ENCODE measurements at regions not wholly inside any gene's neighbourhood (a gene's known extent, or its start where the extent isn't known, plus 50 kb on each side); places are given as distances from the start of the nearest gene placed in this dataset.
A peak's percentile ranks its signal among the peaks of the same experiment; 100 is the strongest.

DNA sequence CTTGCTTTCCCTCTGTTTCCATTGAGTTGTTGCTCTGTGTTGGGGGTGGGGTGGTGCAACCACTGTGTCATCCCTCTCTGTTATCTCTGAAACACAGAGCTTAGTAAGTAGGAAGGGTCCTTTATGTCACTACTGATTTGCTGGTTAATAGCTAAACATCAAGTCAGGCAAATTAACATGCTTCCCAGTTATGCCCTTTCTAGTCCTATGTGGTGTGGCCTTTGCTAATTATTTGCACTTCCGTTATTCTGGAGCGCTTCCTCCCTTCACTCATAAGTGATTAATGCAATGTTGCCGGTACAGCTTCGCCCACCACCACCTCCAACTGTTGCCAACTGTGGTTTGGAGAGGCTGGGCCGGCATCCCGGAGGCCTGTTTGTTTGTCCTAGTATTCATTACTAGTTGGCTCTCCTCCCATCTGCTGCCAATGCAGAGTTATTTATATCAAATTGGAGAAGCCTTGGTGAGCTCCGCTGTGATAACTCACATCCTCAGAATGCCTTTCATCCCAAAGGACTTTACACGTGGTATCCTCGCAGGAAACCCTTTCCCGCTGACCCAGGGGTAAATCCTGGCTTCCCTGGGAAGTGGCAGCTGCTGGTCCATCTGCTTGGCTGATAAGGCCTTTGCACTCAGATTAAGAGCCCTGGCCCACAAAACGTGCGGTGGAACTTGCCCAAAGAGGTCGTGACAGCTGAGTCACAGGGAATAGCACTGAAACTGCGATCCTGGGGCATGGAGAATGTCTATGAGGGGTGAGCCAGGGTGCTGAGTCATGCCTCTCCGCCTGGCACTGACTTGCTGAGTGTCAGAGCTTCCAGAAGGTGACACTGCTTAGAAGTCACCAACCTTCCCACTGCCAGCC, 72.0 kb upstream of the ZCCHC2 start:
- 79% methylated on average over 9 of the region's 15 CpGs for WGBS (ENCODE audit: insufficient coverage)

DNA sequence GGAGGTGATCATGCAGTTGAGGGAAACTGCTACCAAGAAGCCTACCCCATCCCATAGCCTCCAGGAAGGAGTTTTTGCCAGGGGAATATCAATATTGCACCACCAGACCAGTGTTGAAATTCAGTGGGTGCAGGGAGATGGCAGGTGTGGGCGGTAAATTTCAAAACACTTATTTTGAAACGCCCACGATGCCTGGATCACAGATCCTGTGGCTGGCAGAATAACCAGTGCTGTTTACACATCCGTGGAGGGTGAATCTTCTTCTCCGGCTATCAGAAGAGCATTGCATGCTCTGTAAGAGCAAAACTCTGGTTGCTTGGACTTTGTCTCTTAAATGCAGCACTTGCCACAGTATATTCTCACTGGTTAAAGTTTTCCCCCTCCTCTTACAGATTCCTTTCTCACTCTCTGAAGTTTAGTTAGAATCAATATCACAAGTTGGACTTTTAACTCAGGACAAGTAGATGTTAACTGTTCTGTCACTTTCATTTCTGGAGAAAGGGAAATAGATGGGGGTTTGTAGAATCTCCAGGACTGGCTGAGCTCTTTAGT, 70.5 kb upstream of the ZCCHC2 start:
- Histone ChIP-seq H3K27me3 (replicated peaks in 1 of 2; ENCODE audit: control insufficient read depth in 2 of 2, extremely low read depth in 1 of 2, insufficient read depth in 2 of 2, low read length in 1 of 2) (peaks cover 0 to 4% of the 10 kb centered on the region in 2 experiments), H3K27ac (ENCODE audit: low read length) (no peak overlapping the region), H3K36me3 (ENCODE audit: control insufficient read depth in 2 of 2, extremely low read depth in 1 of 2, insufficient read depth in 1 of 2, low read length in 1 of 2) (no peaks in the 10 kb centered on the region), H3K4me3 (ENCODE audit: control insufficient read depth in 1 of 2, extremely low read depth in 1 of 2, low read length in 1 of 2) (no peak overlapping the region), H3K4me1 (ENCODE audit: control insufficient read depth in 1 of 2, extremely low read depth in 1 of 2, insufficient read depth in 2 of 2, low read length in 2 of 2) (no peaks in the 10 kb centered on the region), H3K9me3 (no peaks in the 10 kb centered on the region)
- Mint-ChIP-seq H3K27me3 (peaks cover 10 to 20% of the 10 kb centered on the region in 2 donors), H3K4me1 (peaks cover 0 to 3% (median 0%) of the 10 kb centered on the region in 3 donors), H3K4me3 (no peak overlapping the region), H3K27ac (no peak overlapping the region), H3K36me3 (no peaks in the 10 kb centered on the region), H3K9me3 (no peaks in the 10 kb centered on the region)
- ChIA-PET POLR2A (no interaction called here), CTCF (no interaction called here)
- ATAC-seq (replicated peaks in 1 of 4) (no peak), DNase-seq (no peak)
- 11% methylated on average over 3 of the region's 5 CpGs for whole genome bisulfite sequencing (ENCODE audit: insufficient coverage)

More for the DNA sequence above, 72.0 kb upstream of the ZCCHC2 start:
- POLR2A ChIA-PET, result no interaction called here
- CTCF ChIA-PET, result no interaction called here
- H3K4me3 ChIP-seq (ENCODE audit: control insufficient read depth in 1 of 2, extremely low read depth in 1 of 2, low read length in 1 of 2), result no peak overlapping the region
- H3K9me3 ChIP-seq, result no peaks in the 10 kb centered on the region
- DNase-seq, result peak in 1 of 35 experiments; percentile 16
- H3K4me1 Mint-ChIP-seq, result peaks cover 0 to 3% (median 0%) of the 10 kb centered on the region in 3 donors
- H3K27ac ChIP-seq (ENCODE audit: low read length), result no peak overlapping the region
- no peak overlapping the region for H3K4me3 Mint-ChIP-seq
- H3K27ac Mint-ChIP-seq, result no peak overlapping the region
- H3K4me1 ChIP-seq (ENCODE audit: control insufficient read depth in 1 of 2, extremely low read depth in 1 of 2, insufficient read depth in 2 of 2, low read length in 2 of 2), result no peaks in the 10 kb centered on the region
- ATAC-seq (replicated peaks in 1 of 4), result no peak
- H3K36me3 ChIP-seq (ENCODE audit: control insufficient read depth in 2 of 2, extremely low read depth in 1 of 2, insufficient read depth in 1 of 2, low read length in 1 of 2), result no peaks in the 10 kb centered on the region
- no peaks in the 10 kb centered on the region for H3K9me3 Mint-ChIP-seq
- H3K27me3 Mint-ChIP-seq, result peaks cover 10 to 20% of the 10 kb centered on the region in 2 donors
- H3K36me3 Mint-ChIP-seq, result no peaks in the 10 kb centered on the region
- peaks cover 0 to 4% of the 10 kb centered on the region in 2 experiments for H3K27me3 ChIP-seq (replicated peaks in 1 of 2; ENCODE audit: control insufficient read depth in 2 of 2, extremely low read depth in 1 of 2, insufficient read depth in 2 of 2, low read length in 1 of 2)

DNA sequence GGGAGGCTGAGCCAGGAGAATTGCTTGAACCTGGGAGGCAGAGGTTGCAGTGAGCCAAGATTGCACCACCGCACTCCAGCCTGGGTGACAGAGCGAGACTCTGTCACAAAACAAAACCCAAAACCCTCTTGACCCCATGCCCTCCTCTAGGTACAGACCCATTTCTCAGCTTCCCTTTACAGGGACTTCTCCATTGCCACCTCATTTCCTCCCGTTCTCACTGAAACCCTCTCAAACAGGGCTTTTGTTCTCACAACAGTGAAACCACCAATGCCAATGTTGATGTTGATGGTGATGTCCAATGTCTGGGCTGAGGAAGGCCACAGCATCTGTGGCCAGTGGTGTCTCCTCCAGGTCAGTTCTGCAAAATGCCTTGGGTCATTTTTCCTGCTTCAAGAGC, 69.0 kb upstream of the ZCCHC2 start:
- ChIA-PET POLR2A (no interaction called here), CTCF (no interaction called here)
- Histone ChIP-seq H3K4me1 (ENCODE audit: control insufficient read depth in 1 of 2, extremely low read depth in 1 of 2, insufficient read depth in 2 of 2, low read length in 2 of 2) (no peaks in the 10 kb centered on the region), H3K27me3 (replicated peaks in 1 of 2; ENCODE audit: control insufficient read depth in 2 of 2, extremely low read depth in 1 of 2, insufficient read depth in 2 of 2, low read length in 1 of 2) (peaks cover 0 to 4% of the 10 kb centered on the region in 2 experiments), H3K36me3 (ENCODE audit: control insufficient read depth in 2 of 2, extremely low read depth in 1 of 2, insufficient read depth in 1 of 2, low read length in 1 of 2) (no peaks in the 10 kb centered on the region), H3K27ac (ENCODE audit: low read length) (no peak overlapping the region), H3K9me3 (no peaks in the 10 kb centered on the region), H3K4me3 (ENCODE audit: control insufficient read depth in 1 of 2, extremely low read depth in 1 of 2, low read length in 1 of 2) (no peak overlapping the region)
- ATAC-seq (replicated peaks in 1 of 4), result no peak
- DNase-seq, result no peak
- WGBS (ENCODE audit: insufficient coverage), result no CpG with 5 or more reads among the region's 3 CpGs
- Mint-ChIP-seq H3K4me3 (no peak overlapping the region), H3K36me3 (no peaks in the 10 kb centered on the region), H3K27me3 (peaks cover 10 to 20% of the 10 kb centered on the region in 2 donors), H3K9me3 (no peaks in the 10 kb centered on the region), H3K27ac (no peak overlapping the region), H3K4me1 (peaks cover 0 to 3% (median 0%) of the 10 kb centered on the region in 3 donors)

DNA sequence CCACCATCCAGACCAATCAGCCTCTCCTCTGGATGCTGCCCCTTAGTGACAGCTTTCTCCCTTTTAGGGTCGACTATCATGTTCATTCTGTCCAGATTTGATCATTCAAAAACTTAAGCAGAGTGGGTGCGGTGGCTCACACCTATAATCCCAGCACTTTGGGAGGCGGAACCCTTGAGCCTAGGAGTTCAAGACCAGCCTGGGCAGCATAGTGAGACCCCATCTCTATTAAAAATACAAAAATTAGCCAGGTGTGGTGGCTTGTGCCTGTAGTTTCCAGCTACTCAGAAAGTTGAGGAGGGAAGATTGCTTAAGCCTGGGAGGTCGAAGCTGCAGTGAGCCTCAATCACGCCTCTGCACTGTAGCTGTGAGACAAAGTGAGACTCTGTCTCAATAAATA, 68.3 kb upstream of the ZCCHC2 start:
- no peaks in the 10 kb centered on the region for H3K9me3 Mint-ChIP-seq
- H3K27ac Mint-ChIP-seq, result no peak overlapping the region
- no peaks in the 10 kb centered on the region for H3K36me3 ChIP-seq (ENCODE audit: control insufficient read depth in 2 of 2, extremely low read depth in 1 of 2, insufficient read depth in 1 of 2, low read length in 1 of 2)
- DNase-seq (no peak), ATAC-seq (replicated peaks in 1 of 4) (no peak)
- H3K27ac ChIP-seq (ENCODE audit: low read length), result no peak overlapping the region
- 92% methylated on average over 3 of the region's 5 CpGs for WGBS (ENCODE audit: insufficient coverage)
- no peaks in the 10 kb centered on the region for H3K9me3 ChIP-seq
- ChIA-PET POLR2A (no interaction called here), CTCF (no interaction called here)
- peaks cover 10 to 22% of the 10 kb centered on the region in 2 donors for H3K27me3 Mint-ChIP-seq
- no peak overlapping the region for H3K4me3 Mint-ChIP-seq
- peaks cover 0 to 4% of the 10 kb centered on the region in 2 experiments for H3K27me3 ChIP-seq (replicated peaks in 1 of 2; ENCODE audit: control insufficient read depth in 2 of 2, extremely low read depth in 1 of 2, insufficient read depth in 2 of 2, low read length in 1 of 2)
- peaks cover 0 to 3% (median 0%) of the 10 kb centered on the region in 3 donors for H3K4me1 Mint-ChIP-seq
- H3K4me1 ChIP-seq (ENCODE audit: control insufficient read depth in 1 of 2, extremely low read depth in 1 of 2, insufficient read depth in 2 of 2, low read length in 2 of 2), result no peaks in the 10 kb centered on the region
- H3K4me3 ChIP-seq (ENCODE audit: control insufficient read depth in 1 of 2, extremely low read depth in 1 of 2, low read length in 1 of 2), result no peak overlapping the region
- H3K36me3 Mint-ChIP-seq, result no peaks in the 10 kb centered on the region

DNA sequence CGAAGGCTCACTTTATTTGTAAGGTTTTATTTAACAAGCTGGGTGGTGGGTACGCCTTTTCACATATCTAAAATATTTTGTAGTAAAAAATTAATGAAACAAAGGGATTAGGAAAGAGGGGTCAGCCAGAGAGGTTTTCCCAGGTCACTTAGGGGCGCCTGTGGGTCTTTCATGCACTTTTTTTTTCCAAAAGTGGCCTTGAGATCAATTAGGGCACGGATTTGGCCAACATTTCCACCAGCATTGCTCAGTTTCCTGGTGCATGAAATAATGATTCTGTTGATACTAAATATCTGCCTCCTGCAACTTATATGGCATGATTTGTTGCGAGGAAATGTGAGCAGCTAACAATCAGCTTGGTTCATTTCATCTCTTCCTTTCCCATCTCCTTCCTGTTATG, 67.6 kb upstream of the ZCCHC2 start:
- ATAC-seq (replicated peaks in 1 of 4), result no peak
- H3K4me1 Mint-ChIP-seq, result peaks cover 0 to 3% (median 0%) of the 10 kb centered on the region in 3 donors

DNA sequence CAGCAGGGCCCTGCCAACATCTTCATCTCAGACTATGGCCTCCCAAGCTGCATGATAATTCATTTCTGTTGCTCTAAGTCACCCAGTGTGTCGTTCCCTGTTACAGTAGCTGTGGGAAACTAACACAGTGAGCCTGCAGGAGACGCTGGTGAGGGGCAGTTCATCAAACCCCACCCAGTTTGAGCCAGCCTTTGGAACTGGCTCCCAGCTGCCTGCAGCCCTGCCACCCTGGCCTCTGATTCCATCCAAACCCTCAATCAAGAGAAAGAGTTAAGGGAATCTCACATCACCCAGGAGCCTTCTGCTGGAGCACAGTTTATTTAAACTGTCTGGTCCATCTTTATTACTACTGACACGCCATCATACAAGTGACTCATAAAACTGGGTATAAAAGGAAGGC, 64.9 kb upstream of the ZCCHC2 start:
- no peak overlapping the region for H3K27ac Mint-ChIP-seq
- H3K36me3 ChIP-seq (ENCODE audit: control insufficient read depth in 2 of 2, extremely low read depth in 1 of 2, insufficient read depth in 1 of 2, low read length in 1 of 2), result no peaks in the 10 kb centered on the region
- ChIA-PET POLR2A (no interaction called here), CTCF (no interaction called here)
- H3K9me3 ChIP-seq, result no peaks in the 10 kb centered on the region
- no peaks in the 10 kb centered on the region for H3K9me3 Mint-ChIP-seq
- DNase-seq (no peak), ATAC-seq (replicated peaks in 1 of 4) (no peak)
- H3K4me3 ChIP-seq (ENCODE audit: control insufficient read depth in 1 of 2, extremely low read depth in 1 of 2, low read length in 1 of 2), result no peak overlapping the region
- WGBS (ENCODE audit: insufficient coverage), result 100% methylated on average over 2 of the region's 3 CpGs
- H3K27me3 Mint-ChIP-seq, result peaks cover 10 to 24% of the 10 kb centered on the region in 2 donors
- H3K27me3 ChIP-seq (replicated peaks in 1 of 2; ENCODE audit: control insufficient read depth in 2 of 2, extremely low read depth in 1 of 2, insufficient read depth in 2 of 2, low read length in 1 of 2), result peaks cover 0 to 4% of the 10 kb centered on the region in 2 experiments
- no peaks in the 10 kb centered on the region for H3K36me3 Mint-ChIP-seq
- no peaks in the 10 kb centered on the region for H3K4me1 Mint-ChIP-seq
- no peak overlapping the region for H3K27ac ChIP-seq (ENCODE audit: low read length)
- H3K4me1 ChIP-seq (ENCODE audit: control insufficient read depth in 1 of 2, extremely low read depth in 1 of 2, insufficient read depth in 2 of 2, low read length in 2 of 2), result no peaks in the 10 kb centered on the region
- H3K4me3 Mint-ChIP-seq, result no peak overlapping the region

More for the DNA sequence above, 67.6 kb upstream of the ZCCHC2 start:
- H3K27ac ChIP-seq (ENCODE audit: low read length), result no peak overlapping the region
- Mint-ChIP-seq H3K36me3 (no peaks in the 10 kb centered on the region), H3K27ac (no peak overlapping the region), H3K27me3 (peaks cover 10 to 24% of the 10 kb centered on the region in 2 donors), H3K4me3 (no peak overlapping the region), H3K9me3 (no peaks in the 10 kb centered on the region)
- no peak for DNase-seq
- ChIA-PET POLR2A (no interaction called here), CTCF (interaction anchor here in 1 of 2 donors (0.6 kb wide), 1 partner anchor 784 kb away, joined by 6 read pairs; no protein-coding TSS in a partner anchor)
- no peaks in the 10 kb centered on the region for H3K9me3 ChIP-seq
- peaks cover 0 to 4% of the 10 kb centered on the region in 2 experiments for H3K27me3 ChIP-seq (replicated peaks in 1 of 2; ENCODE audit: control insufficient read depth in 2 of 2, extremely low read depth in 1 of 2, insufficient read depth in 2 of 2, low read length in 1 of 2)
- 17% methylated on average over 1 of the region's 5 CpGs for WGBS (ENCODE audit: insufficient coverage)
- H3K36me3 ChIP-seq (ENCODE audit: control insufficient read depth in 2 of 2, extremely low read depth in 1 of 2, insufficient read depth in 1 of 2, low read length in 1 of 2), result no peaks in the 10 kb centered on the region
- H3K4me3 ChIP-seq (ENCODE audit: control insufficient read depth in 1 of 2, extremely low read depth in 1 of 2, low read length in 1 of 2), result no peak overlapping the region
- no peaks in the 10 kb centered on the region for H3K4me1 ChIP-seq (ENCODE audit: control insufficient read depth in 1 of 2, extremely low read depth in 1 of 2, insufficient read depth in 2 of 2, low read length in 2 of 2)

Data from T-cell (primary cell).